ENCODE measurements at regions not wholly inside any gene's neighbourhood (a gene's known extent, or its start where the extent isn't known, plus 50 kb on each side); places are given as distances from the start of the nearest gene placed in this dataset.
"Not testable (repeated sequence)": the region's sequence is repeated elsewhere in the genome, so short reads cannot be mapped to it uniquely, and the experiment has no call there.

DNA sequence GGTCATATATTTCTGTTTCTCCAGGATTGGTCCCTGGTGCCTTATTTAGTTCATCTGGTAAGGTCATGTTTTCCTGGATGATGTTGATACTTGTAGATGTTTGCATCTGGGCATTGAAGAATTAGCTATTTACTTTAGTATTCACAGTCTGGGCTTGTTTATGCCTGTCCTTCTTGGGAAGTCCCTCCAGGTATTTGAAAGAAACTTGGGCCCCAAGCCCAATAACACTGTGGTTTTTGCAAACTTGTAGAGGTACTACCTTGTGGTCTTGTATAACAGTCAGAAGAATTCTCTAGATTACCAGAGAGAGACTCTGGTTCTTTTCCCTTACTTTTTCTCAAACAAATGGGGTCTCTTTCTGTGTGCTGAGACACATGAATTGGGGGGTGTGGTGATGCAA, 251.4 kb upstream of the B3GALT2 start:
- DNase-seq: no peak

DNA sequence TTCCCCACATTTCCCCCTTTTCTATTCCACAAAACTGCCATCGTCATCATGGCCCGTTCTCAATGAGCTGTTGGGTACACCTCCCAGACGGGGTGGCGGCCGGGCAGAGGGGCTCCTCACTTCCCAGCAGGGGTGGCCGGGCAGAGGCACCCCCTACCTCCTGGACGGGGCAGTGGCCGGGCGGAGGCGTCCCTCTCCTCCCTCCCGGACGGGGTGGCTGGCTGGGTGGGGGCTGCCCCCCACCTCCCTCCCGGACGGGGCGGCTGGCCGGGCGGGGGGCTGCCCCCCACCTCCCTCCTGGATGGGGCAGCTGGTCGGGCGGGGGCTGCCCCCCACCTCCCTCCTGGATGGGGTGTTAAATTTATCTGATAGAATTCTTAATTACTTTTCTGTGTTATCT, 250.9 kb upstream of the B3GALT2 start:
- not testable (repeated sequence) for DNase-seq

- no peak for DNase-seq
These were observed 249.4 kb upstream of the B3GALT2 start for GRCh38 chr1:193435781-193436180.

GRCh38 chr1:193434319-193434718, 247.9 kb upstream of the B3GALT2 start:
- DNase-seq: no peak

DNA sequence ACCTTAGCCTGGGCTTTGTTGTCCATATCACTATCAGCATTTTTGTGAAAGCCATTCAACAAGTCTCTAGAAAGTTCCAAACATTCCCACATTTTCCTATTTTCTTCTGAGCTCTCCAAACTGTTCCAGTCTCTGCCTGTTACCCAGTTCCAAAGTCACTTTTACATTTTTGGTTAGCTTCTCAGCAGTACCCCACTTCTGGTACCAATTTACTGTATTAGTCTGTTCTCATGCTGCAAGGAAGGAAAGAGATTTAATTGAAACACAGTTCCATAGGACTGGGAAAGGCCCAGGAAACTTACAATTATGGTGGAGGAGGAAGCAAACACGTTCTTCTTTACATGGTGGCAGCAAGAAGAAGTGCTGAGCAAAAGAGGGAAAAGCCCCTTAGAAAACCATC, 247.2 kb upstream of the B3GALT2 start:
- no peak for DNase-seq

DNA sequence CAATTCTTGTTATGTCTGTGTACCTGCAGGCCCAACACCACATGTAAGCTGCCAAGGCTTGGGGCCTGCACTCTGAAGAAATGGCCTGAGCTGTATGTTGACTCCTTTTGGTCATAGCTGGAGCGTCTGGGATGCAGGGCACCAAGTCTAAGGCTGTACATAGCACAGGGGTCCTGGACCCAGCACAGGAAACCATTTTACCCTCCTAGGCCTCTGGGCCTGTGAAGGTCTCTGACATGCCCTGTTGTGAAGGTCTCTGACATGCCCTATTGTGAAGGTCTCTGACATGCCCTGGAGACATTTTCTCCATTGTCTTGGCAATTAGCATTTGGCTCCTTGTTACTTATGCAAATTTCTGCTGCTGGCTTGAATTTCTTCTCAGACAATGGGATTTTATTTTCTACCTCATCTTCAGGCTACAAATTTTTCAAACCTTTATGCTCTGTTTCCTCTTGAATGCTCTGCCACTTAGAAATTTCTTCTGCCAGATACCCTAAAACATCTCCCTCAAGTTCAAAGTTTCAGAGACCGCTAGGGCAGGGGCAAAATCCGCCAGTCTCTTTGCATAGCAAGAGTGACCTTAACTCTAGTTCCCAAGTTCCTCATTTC, 246.7 kb upstream of the B3GALT2 start:
- no peak for DNase-seq

- DNase-seq: no peak
These were observed 245.0 kb upstream of the B3GALT2 start for GRCh38 chr1:193431265-193431977.

GRCh38 chr1:193427524-193427923, 241.1 kb upstream of the B3GALT2 start:
- DNase-seq: no peak

- DNase-seq: no peak
These were observed 239.6 kb upstream of the B3GALT2 start for GRCh38 chr1:193426061-193426460.

GRCh38 chr1:193421487-193421886, 235.1 kb upstream of the B3GALT2 start:
- no peak for DNase-seq

DNA sequence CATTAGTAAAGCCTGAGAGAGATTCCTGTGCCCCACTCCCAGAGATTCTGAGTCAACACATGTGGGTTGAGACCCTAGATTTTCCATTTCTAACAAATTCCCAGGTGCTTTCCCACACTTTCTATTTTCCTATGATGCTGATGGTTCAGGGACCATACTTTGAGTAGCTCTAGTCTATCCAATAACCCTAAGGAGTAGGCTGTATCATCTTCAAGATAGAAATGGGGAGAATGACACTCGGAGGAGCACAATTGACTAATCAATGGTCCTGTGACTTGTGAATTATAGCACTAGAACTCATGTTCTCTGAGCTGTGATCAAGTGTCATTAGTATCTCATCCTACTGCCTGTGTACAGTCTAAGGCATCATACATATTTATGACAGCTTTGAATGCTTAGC, 232.9 kb upstream of the B3GALT2 start:
- no peak for DNase-seq

- DNase-seq: no peak
These were observed 232.3 kb upstream of the B3GALT2 start for GRCh38 chr1:193418745-193419058.

GRCh38 chr1:193417945-193418744, 231.7 kb upstream of the B3GALT2 start:
- DNase-seq: no peak

DNA sequence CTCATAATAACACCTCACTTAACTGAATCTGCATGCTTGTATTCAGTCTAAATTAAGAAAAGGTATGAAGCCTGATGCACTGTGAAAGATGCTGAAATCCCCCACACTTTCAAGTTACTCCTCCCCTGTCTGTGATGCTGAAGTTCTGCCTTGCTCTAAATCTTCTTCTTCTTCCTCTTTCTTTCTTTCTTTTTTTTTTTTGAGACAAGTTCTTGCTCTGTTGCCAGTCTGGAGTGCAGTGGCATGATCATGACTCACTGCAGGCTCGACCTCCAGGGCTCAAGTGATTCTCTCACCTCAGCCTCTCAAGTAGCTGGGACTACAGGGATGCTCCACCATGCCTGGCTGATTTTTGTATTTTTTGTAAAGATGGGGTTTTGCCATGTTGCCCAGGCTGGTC, 231.0 kb upstream of the B3GALT2 start:
- DNase-seq: peak; percentile 22

- no peak for DNase-seq
These were observed 230.0 kb upstream of the B3GALT2 start for GRCh38 chr1:193416226-193417024.

GRCh38 chr1:193415256-193415655, 228.8 kb upstream of the B3GALT2 start:
- no peak for DNase-seq

DNA sequence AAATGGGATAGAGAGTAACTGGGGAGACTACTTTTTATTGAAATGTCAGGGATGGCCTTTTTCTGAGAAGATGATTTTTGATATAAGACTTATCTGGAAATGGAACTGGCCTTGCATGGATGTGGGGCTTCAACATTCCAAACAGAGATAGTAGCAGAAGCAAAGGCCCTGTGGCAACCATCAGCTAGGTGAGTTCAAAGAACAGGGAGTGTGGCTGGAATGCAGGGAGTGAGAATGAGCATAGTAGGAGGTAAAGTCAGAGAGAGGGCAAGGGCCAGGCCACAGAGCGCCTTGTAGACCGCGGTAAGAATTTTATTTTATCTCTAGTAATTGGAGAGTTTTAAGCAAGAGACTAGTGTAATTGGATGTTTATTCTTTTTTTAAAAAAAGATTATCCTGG, 227.0 kb upstream of the B3GALT2 start:
- no peak for DNase-seq

DNA sequence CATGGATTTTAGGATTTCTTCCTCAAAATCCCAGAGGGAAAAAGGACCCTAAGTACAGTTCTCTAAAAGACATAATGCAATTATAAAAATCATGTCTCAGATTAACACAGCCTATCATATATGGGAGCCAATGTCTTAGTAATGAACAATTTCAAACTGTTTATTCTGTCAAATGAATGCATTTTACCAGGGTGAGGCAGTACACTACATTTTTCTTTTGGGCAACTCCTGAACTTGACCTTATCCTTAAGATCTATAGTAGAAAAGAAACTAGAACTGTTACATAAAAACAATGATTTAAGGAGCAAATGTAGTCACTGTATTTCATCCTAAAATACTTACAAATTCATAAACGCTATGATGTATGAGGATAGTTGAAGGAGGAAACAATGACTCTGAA, 226.3 kb upstream of the B3GALT2 start:
- DNase-seq: no peak

DNA sequence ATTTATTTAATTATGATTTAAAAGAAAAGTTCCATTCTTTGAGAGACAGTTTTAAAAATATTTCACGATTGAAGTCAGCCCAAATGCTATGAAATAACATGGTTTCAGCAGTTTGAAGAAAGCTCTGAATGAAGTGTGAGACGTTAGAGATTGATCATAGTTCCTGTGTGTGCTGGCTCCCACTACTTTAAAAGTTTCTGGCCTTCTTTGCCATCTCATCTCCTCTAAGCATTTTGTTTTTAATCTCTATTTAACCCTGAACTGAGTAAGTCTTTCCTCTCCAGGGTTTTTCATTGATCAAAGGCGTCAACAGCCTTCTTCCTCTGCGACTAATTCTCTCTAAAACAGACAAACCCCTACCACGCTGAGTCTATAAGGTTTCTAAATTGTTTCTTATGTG, 225.3 kb upstream of the B3GALT2 start:
- DNase-seq: no peak

DNA sequence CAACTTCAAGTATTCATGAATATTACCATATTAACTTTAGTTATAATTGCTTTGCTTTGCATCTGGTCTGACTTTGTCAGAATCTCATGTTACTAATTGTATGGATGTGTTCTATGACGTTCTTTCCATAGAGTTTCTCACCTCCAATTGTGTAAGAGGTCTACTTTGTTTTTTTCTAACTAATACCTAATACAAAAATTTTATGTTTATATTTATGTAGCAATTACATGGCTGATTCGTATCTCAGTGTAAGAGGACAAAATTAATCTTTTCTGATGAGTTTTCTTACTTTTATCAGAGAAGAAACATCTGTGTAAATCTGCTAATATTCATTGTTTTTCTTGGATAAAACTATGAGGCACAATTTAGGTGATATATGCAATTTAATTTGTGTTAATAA, 224.8 kb upstream of the B3GALT2 start:
- no peak for DNase-seq

- peak; percentile 22 for DNase-seq
These were observed 222.4 kb upstream of the B3GALT2 start for GRCh38 chr1:193408782-193409293.

- DNase-seq: no peak
These were observed 220.5 kb upstream of the B3GALT2 start for GRCh38 chr1:193406901-193407300.

DNA sequence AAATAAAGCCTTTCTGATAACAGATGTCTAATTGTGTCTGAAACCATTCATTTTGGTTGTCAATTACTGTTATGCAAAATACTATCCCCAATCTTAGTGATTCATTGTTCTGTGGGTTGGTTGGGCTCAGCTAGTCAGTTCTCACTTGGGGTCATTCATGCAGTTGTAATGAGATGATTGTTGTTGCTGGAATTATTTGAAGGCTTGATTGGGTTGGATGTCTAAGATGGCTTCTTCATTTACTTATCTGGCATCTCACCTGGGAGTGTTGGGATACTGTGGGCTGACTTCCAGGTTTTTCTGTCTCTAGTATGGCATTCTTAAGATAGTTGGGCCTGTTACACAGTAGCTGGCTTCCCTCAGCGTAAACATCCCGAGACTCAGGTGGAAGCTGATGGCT, 217.8 kb upstream of the B3GALT2 start:
- no peak for DNase-seq

All from activated naive CD4-positive, alpha-beta T cell treated with Interleukin-2 at 50 U/mL for 16 hours (primary cell).